Loucy (cell line): ENCODE measurements at regions not wholly inside any gene's neighbourhood (a gene's known extent, or its start where the extent isn't known, plus 50 kb on each side); places are given as distances from the start of the nearest gene placed in this dataset.

Experiments used
- H2AFZ ChIP-seq: fragments of 200-600 bp; sonication (generic); 2 replicates; pipeline ENCODE4 v1.6.0; 2016; ENCODE audit warnings: antibody characterized with exemption, mild to moderate bottlenecking, low read length, moderate library complexity
- H3F3A ChIP-seq: fragments of 200-600 bp; 2 replicates; pipeline ENCODE4 v1.6.0; 2016; ENCODE audit warnings: antibody characterized with exemption, low read depth, mild to moderate bottlenecking
- H3K27me3 ChIP-seq: fragments of 200-600 bp; sonication (generic); 2 replicates; pipeline ENCODE4 v1.6.1; 2014; ENCODE audit warnings: low read length, mild to moderate bottlenecking; ENCODE audit not compliant: insufficient read depth, poor library complexity, severe bottlenecking
- H3K36me3 ChIP-seq: fragments of 200-600 bp; sonication (generic); 2 replicates; pipeline ENCODE4 v1.6.1; 2016; ENCODE audit warnings: low read length; ENCODE audit not compliant: insufficient read depth
- H3K4me1 ChIP-seq: fragments of 200-600 bp; sonication (generic); 2 replicates; pipeline ENCODE4 v1.5.1; 2014; ENCODE audit warnings: low read length, mild to moderate bottlenecking; ENCODE audit not compliant: insufficient read depth, poor library complexity, severe bottlenecking
- H3K4me2 ChIP-seq: fragments of 200-600 bp; sonication (generic); 2 replicates; pipeline ENCODE4 v1.6.0; 2014; ENCODE audit warnings: antibody characterized with exemption, low read length, low read depth, mild to moderate bottlenecking; ENCODE audit not compliant: poor library complexity, severe bottlenecking
- H3K4me3 ChIP-seq: fragments of 200-600 bp; sonication (generic); 2 replicates; pipeline ENCODE4 v1.5.1; 2014; ENCODE audit warnings: low read length, mild to moderate bottlenecking, mixed read lengths; ENCODE audit not compliant: poor library complexity, severe bottlenecking
- H3K79me2 ChIP-seq: fragments of 200-600 bp; sonication (generic); 2 replicates; pipeline ENCODE4 v1.6.1; 2014; ENCODE audit warnings: low read length; ENCODE audit not compliant: insufficient read depth
- H3K9ac ChIP-seq: fragments of 200-600 bp; sonication (generic); 2 replicates; pipeline ENCODE4 v1.6.0; 2014; ENCODE audit warnings: mild to moderate bottlenecking, low read depth, low read length, moderate library complexity; ENCODE audit not compliant: poor library complexity, severe bottlenecking
- H3K9me2 ChIP-seq: fragments of 200-600 bp; sonication (generic); replicated peaks from 2 replicates; pipeline ENCODE4 v1.6.1; 2016; ENCODE audit warnings: low read depth, low read length, mixed read lengths
- H3K9me3 ChIP-seq: fragments of 200-600 bp; sonication (generic); 2 replicates; pipeline ENCODE4 v1.6.1; 2014; ENCODE audit warnings: mild to moderate bottlenecking, antibody characterized with exemption, low read length, low read depth; ENCODE audit not compliant: insufficient read depth
- H4K20me1 ChIP-seq: fragments of 200-600 bp; sonication (generic); 2 replicates; pipeline ENCODE4 v1.6.0; 2014; ENCODE audit warnings: antibody characterized with exemption, low read length, mild to moderate bottlenecking; ENCODE audit not compliant: insufficient read depth, poor library complexity, severe bottlenecking
- EZH2phosphoT487 ChIP-seq: fragments of 200-600 bp; IDR thresholded peaks from 2 replicates; pipeline ENCODE4 v1.6.1; 2018; ENCODE audit warnings: antibody characterized with exemption, mild to moderate bottlenecking, moderate library complexity, borderline replicate concordance
- TF ChIP-seq, protein P1 (sequence below): fragments of 200-600 bp; sonication (generic); conservative IDR thresholded peaks from 2 replicates; pipeline ENCODE4 v1.5.1; 2014; ENCODE audit warnings: mild to moderate bottlenecking, antibody characterized with exemption, low read length

DNA sequence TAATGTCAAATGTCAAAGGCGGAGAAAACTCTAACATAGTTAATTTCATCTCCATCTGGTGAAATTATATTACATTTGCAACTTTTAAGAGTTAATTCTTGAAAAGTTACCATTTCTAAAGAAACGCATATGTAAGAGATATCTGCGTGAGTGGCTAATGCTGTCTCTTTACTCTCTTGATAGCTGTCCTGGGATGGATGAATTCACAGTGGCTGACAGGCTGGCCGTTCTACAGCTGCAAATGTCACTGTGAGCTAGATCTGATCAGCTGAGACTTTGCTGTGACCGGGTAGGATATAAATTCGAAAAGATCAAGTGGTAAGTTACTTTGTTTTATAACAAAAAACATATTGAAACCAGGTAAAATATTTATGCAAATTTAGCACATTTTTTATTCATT, 557.1 kb upstream of the DDX18 start:
- H3F3A ChIP-seq = no peaks in the 10 kb centered on the region
- no peaks in the 10 kb centered on the region for H3K36me3 ChIP-seq
- no peaks in the 10 kb centered on the region for H3K4me1 ChIP-seq
- no peaks in the 10 kb centered on the region for H3K27me3 ChIP-seq
- no peak overlapping the region for H3K9ac ChIP-seq
- H4K20me1 ChIP-seq = no peaks in the 10 kb centered on the region
- H3K4me2 ChIP-seq = no peak overlapping the region
- TF ChIP-seq, protein P1, sequence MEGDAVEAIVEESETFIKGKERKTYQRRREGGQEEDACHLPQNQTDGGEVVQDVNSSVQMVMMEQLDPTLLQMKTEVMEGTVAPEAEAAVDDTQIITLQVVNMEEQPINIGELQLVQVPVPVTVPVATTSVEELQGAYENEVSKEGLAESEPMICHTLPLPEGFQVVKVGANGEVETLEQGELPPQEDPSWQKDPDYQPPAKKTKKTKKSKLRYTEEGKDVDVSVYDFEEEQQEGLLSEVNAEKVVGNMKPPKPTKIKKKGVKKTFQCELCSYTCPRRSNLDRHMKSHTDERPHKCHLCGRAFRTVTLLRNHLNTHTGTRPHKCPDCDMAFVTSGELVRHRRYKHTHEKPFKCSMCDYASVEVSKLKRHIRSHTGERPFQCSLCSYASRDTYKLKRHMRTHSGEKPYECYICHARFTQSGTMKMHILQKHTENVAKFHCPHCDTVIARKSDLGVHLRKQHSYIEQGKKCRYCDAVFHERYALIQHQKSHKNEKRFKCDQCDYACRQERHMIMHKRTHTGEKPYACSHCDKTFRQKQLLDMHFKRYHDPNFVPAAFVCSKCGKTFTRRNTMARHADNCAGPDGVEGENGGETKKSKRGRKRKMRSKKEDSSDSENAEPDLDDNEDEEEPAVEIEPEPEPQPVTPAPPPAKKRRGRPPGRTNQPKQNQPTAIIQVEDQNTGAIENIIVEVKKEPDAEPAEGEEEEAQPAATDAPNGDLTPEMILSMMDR = no peak
- no peak for TF ChIP-seq EZH2phosphoT487
- H3K9me3 ChIP-seq = no peaks in the 10 kb centered on the region
- H3K4me3 ChIP-seq = no peak overlapping the region
- no peak overlapping the region for H2AFZ ChIP-seq
- H3K9me2 ChIP-seq = no peaks in the 10 kb centered on the region
- H3K79me2 ChIP-seq = no peaks in the 10 kb centered on the region

DNA sequence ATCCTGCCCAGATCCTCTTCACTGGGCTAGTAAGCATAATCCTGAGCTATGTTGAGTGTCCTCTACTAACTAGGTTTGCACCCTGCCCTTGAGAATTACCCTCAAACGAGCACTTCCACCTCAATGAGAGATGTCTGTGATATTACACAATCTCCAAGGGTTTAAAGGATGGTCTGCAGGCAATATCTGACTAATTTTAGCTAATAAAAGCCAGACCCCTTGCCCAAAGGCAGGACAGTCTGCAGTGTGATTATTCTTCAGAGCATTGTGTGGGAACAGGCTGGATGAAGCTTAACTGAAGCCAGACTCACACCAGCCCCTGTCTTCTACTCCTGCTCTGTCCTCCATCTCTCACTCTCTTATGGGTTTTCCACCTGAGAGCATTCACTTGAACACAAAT, 544.9 kb upstream of the DDX18 start:
- Histone ChIP-seq H3K9me2 (no peaks in the 10 kb centered on the region), H3K9ac (no peak overlapping the region), H3K4me3 (no peak overlapping the region), H4K20me1 (no peaks in the 10 kb centered on the region), H3K36me3 (no peaks in the 10 kb centered on the region), H3K4me1 (no peaks in the 10 kb centered on the region), H3F3A (no peaks in the 10 kb centered on the region), H2AFZ (no peak overlapping the region), H3K79me2 (no peaks in the 10 kb centered on the region), H3K4me2 (no peak overlapping the region), H3K9me3 (no peaks in the 10 kb centered on the region), H3K27me3 (no peaks in the 10 kb centered on the region)
- no peak for TF ChIP-seq EZH2phosphoT487
- TF ChIP-seq, protein P1 = no peak

DNA sequence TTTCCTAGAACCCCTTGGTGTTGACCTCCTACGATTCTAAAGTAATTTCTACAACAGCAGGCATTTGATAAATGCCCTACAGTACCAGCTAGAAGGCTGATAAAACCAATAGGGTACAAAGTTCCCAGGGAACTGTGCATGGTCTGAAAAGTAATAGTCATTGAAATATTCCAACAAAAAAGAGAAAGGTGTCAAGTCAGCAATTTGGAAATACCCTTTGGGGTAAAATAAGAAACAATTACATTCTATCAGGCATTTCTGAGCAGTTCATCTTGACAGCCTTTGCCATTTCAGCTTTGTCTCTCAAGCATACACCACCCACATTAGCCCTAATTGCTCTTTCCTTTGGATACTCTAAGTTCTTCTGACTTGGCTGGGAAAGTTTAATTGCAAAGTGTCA, 542.9 kb upstream of the DDX18 start:
- Histone ChIP-seq H3K79me2 (no peaks in the 10 kb centered on the region), H3K36me3 (no peaks in the 10 kb centered on the region), H2AFZ (no peak overlapping the region), H3K9me3 (no peaks in the 10 kb centered on the region), H3K4me3 (no peak overlapping the region), H3K9me2 (no peaks in the 10 kb centered on the region), H3K4me2 (no peak overlapping the region), H4K20me1 (no peaks in the 10 kb centered on the region), H3K4me1 (no peaks in the 10 kb centered on the region), H3K27me3 (no peaks in the 10 kb centered on the region), H3K9ac (no peak overlapping the region), H3F3A (no peaks in the 10 kb centered on the region)
- no peak for TF ChIP-seq EZH2phosphoT487
- TF ChIP-seq, protein P1 = no peak
